Anterior cingulate cortex (tissue), 58 donors: ENCODE measurements at regions not wholly inside any gene's neighbourhood (a gene's known extent, or its start where the extent isn't known, plus 50 kb on each side); places are given as distances from the start of the nearest gene placed in this dataset.
"Not testable (repeated sequence)": the region's sequence is repeated elsewhere in the genome, so short reads cannot be mapped to it uniquely, and the experiment has no call there.

ENCODE experiments used
- DNase-seq, 58 donors: peaks; one replicate each; lab custom pipeline; 2025; lab: John Stamatoyannopoulos, UW

GRCh38 chr10:109308971-109309370, 614.3 kb downstream of the XPNPEP1 start:
- DNase-seq, result no peak

GRCh38 chr10:109307102-109307501, 616.2 kb downstream of the XPNPEP1 start:
- not testable (repeated sequence) for DNase-seq

- no peak for DNase-seq
These were observed 616.6 kb downstream of the XPNPEP1 start for GRCh38 chr10:109306698-109307097.

- DNase-seq, result no peak
These were observed 635.5 kb downstream of the XPNPEP1 start for GRCh38 chr10:109287858-109288257.

GRCh38 chr10:109282510-109282909, 640.8 kb downstream of the XPNPEP1 start:
- no peak for DNase-seq

- DNase-seq, result no peak
These were observed 642.0 kb downstream of the XPNPEP1 start for GRCh38 chr10:109281347-109281746.

GRCh38 chr10:109280837-109281236, 642.5 kb downstream of the XPNPEP1 start:
- no peak for DNase-seq

GRCh38 chr10:109277456-109277855, 645.9 kb downstream of the XPNPEP1 start:
- no peak for DNase-seq

- no peak for DNase-seq
These were observed 647.4 kb downstream of the XPNPEP1 start for GRCh38 chr10:109275960-109276359.

- DNase-seq, result no peak
These were observed 648.6 kb downstream of the XPNPEP1 start for GRCh38 chr10:109274681-109275080.

GRCh38 chr10:109270173-109270572, 653.1 kb downstream of the XPNPEP1 start:
- no peak for DNase-seq

- no peak for DNase-seq
These were observed 659.3 kb downstream of the XPNPEP1 start for GRCh38 chr10:109264004-109264403.

- DNase-seq, result no peak
These were observed 662.1 kb downstream of the XPNPEP1 start for GRCh38 chr10:109261231-109261630.

- no peak for DNase-seq
These were observed 664.0 kb downstream of the XPNPEP1 start for GRCh38 chr10:109259293-109259692.

GRCh38 chr10:109253306-109253705, 670.0 kb downstream of the XPNPEP1 start:
- no peak for DNase-seq

- DNase-seq, result no peak
These were observed 673.2 kb downstream of the XPNPEP1 start for GRCh38 chr10:109250152-109250551.

GRCh38 chr10:109247814-109248213, 675.5 kb downstream of the XPNPEP1 start:
- DNase-seq, result no peak

GRCh38 chr10:109245821-109246220, 677.5 kb downstream of the XPNPEP1 start:
- peak in 1 of 58 donors; percentile 1 for DNase-seq

- DNase-seq, result no peak
These were observed 683.9 kb downstream of the XPNPEP1 start for GRCh38 chr10:109239371-109239770.

- no peak for DNase-seq
These were observed 685.6 kb downstream of the XPNPEP1 start for GRCh38 chr10:109237682-109238081.

GRCh38 chr10:109237050-109237449, 686.3 kb downstream of the XPNPEP1 start:
- no peak for DNase-seq

GRCh38 chr10:109223533-109223932, 699.8 kb downstream of the XPNPEP1 start:
- not testable (repeated sequence) for DNase-seq

- DNase-seq, result no peak
These were observed 703.2 kb downstream of the XPNPEP1 start for GRCh38 chr10:109219935-109220605.
